Neural progenitor cell (in vitro differentiated cells): ENCODE measurements at regions not wholly inside any gene's neighbourhood (a gene's known extent, or its start where the extent isn't known, plus 50 kb on each side); places are given as distances from the start of the nearest gene placed in this dataset.

Source experiments
- EZH2phosphoT487 ChIP-seq: fragments of 200-600 bp; sonication (generic); IDR thresholded peaks from 2 replicates; pipeline ENCODE4 v1.6.1; 2017; ENCODE audit warnings: antibody characterized with exemption
- TF ChIP-seq, protein P1 (sequence below): fragments of 200-600 bp; sonication (generic); IDR thresholded peaks from 2 replicates; pipeline ENCODE4 v1.5.1; 2017; ENCODE audit warnings: antibody characterized with exemption, mild to moderate bottlenecking

DNA sequence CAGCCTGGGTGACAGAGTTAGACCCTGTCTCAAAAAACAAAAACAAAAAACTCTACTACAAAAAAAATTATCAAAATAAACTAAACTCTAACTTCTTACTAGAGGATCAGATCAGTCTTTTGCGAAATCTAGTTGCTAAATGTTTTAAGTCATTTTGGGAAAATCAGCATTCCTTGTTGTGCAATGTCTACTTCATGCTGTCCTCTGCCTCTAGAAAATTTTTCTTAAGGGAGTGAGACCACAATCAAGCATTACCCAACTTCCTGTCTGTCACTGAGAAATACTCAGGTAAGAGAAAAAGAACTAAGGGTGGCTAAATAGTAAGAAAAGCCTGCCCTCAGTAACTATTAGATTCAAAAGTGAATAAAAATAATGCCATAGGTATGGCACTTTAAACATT, 67.2 kb upstream of the FOXD3 start:
- TF ChIP-seq, protein P1, sequence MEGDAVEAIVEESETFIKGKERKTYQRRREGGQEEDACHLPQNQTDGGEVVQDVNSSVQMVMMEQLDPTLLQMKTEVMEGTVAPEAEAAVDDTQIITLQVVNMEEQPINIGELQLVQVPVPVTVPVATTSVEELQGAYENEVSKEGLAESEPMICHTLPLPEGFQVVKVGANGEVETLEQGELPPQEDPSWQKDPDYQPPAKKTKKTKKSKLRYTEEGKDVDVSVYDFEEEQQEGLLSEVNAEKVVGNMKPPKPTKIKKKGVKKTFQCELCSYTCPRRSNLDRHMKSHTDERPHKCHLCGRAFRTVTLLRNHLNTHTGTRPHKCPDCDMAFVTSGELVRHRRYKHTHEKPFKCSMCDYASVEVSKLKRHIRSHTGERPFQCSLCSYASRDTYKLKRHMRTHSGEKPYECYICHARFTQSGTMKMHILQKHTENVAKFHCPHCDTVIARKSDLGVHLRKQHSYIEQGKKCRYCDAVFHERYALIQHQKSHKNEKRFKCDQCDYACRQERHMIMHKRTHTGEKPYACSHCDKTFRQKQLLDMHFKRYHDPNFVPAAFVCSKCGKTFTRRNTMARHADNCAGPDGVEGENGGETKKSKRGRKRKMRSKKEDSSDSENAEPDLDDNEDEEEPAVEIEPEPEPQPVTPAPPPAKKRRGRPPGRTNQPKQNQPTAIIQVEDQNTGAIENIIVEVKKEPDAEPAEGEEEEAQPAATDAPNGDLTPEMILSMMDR = no peak
- no peak for TF ChIP-seq EZH2phosphoT487
